GM19240 (cell line): ENCODE measurements at regions not wholly inside any gene's neighbourhood (a gene's known extent, or its start where the extent isn't known, plus 50 kb on each side); places are given as distances from the start of the nearest gene placed in this dataset.

Experiments used
- DNase-seq: peaks from one replicate; pipeline ENCODE4 v3.0.0; 2011; ENCODE audit warnings: low spot score; ENCODE audit not compliant: insufficient read length

DNA sequence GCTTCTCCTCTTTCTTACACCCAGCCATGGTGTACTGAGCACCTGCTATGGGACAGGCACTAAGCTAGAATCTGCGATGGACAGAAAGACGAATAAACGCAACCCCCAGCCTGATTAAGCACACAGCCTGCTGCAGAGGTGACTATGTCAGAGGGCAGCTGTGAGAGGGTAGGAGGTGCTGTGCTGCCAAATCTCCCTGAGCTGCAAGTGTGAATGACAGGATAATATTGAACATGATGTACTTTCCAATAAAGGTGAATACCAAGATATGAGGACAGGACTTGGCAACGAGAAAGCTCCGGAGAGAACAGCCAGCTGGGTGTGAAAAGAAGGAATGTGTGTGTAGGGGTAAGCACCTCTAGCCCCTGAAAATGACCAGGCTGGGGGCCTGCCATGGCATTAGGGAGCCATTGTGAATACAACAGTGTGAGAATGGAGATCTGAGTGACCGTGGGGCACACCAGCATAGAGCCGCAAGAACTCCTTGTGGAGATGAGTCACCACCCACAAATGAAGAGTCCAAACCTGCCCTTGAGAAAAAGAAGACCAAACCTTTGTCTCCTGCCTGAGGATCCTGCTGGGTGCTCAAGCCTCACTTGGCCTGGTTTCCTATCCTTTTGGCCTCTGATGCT, 83.0 kb upstream of the ATF3 start:
- no peak for DNase-seq

DNA sequence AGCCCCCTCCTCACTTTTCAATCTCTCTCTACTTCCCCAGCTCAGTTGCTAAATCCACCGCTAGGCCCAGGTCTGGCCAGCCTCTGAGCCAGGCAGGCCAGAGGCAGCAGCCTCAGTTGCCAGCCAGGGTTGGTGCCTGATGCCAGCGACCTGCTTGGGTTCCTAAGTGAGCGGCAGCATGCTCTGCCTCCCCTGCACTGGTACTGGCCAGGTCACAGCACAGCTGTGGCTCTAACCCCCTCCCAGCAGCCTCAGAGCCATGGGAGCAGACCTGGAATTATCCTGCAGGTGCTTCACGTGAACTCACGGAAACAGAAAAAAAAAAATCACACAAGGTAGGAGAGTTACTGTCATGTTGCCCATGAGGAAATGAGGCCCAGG, 82.5 kb upstream of the ATF3 start:
- no peak for DNase-seq

DNA sequence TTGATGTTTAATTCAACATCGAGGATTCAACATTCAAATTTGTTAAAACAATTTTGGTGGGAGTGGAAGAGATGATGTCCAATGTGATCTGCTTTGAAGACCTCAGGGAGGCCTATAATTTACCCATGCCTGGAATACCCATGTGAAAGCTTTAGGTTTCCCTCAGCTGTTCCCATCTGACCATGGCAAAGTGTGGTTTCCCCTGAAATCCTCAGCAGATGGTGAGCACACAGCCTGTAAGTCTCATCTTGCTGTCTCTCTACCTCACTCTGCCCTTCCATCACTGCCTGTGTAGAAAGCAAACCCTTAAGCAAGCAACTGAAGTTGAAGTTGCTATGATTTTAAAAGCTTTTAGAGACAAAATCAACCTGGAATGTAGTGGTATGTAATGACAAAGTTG, 80.1 kb upstream of the ATF3 start:
- no peak for DNase-seq

DNA sequence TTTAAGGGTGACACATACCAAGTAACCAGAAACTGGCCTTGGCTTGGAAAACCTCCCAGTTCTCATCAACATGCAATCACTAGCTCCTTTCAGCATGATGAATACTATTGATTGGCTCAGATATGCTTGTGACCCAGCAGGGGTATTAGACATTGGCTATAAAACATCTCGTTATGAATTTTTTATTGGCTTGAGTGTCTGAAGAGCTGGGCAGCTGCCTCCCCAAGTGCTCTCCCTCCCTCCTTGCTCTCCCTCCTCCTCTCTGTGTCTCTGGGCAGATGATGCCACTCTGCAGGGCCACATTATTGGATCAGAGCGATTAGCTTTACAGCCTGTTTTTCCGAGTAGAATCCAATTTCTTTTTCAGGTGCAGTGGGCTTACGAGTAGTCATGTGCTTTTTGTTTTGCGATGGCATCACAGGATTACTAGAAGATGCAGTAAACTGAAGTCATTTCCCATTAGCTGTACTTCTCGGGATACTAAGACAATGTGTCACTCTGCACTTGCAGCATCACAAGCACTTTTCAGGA, 79.3 kb upstream of the ATF3 start:
- DNase-seq, result no peak

DNA sequence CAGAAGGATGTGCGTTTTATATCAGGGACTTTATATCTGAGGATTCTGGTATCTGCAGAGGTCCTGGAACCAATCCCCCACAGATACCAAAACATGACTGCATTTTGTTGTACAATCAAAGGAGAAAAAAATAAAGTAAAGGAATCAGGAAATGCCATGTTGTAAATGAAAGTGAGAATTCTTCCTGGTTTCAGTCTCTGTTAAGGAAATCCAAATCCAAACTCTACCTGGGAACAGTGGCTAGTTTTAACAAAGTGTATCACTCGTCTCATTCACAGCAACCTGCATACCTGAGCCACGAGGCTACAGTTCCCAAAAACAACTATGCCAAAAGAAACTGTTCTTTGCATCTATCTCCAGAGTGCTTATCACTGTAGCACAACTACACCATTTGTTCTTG, 77.3 kb upstream of the ATF3 start:
- DNase-seq, result no peak

DNA sequence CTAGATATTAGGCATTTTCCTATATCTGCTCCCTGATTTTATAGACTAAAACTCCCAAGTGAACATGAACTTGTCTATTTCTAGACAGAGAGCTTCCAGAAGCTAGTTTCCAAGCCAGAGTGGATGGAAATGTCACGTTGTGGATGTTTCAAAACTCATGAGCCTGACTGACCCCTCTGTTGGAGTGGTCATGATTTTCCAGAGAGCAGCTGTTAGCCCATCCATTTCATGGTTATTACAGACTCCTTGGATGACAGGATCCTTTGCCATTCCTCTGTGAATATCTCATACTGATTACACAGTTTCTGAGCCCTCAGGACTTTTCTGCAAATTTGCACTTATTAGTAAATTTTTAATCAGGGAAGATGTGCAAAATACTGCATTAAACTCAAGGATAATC, 76.8 kb upstream of the ATF3 start:
- DNase-seq, result no peak

DNA sequence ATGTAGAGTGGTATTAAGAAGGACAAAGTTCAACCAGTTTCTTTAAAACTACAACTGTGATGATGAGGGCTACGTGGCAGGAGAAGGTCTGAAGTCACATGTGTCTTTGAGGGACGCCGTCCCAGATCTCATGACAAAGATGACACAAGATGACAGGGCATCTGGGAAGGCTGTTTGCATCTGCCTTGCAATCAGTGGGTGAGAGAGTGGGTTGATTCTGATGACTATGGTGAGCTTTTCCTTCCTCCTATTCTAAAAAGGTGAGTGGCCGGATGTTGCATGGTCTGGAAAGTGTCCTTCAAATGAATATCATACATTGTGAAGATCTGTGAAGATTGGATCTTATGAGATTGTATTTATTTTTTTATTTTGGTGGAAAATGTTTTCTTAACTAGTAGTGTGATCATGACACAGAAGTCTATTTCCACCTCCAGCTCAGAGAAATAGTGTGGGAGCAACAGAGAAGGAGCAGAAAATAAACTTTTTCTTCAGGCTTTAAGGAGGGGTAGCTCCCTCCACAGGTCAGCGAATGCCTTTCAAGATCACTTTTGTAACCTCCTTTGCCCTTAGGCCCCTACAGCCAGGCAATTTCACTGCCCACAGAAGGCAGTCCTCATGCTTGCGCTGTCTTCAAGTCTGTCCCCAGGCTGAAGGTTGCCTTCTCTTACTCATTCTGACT, 76.0 kb upstream of the ATF3 start:
- no peak for DNase-seq

DNA sequence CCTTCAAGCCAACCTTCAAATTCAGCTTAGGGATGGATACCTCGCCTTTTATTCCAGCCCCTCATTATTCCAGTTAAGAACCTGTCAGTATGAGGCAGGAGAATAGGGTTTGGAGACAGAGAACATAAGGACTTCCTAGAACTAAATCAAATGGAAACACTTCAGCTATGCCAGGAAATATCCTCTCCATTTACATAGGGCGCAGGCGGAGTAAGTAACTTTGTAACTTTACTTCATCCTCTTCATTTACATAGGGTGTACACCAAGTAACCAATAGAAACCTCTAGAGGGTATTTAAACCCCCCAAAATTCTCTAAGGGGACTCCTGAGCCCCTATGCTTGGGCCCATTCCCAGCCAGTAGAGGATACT, 75.4 kb upstream of the ATF3 start:
- DNase-seq, result no peak

DNA sequence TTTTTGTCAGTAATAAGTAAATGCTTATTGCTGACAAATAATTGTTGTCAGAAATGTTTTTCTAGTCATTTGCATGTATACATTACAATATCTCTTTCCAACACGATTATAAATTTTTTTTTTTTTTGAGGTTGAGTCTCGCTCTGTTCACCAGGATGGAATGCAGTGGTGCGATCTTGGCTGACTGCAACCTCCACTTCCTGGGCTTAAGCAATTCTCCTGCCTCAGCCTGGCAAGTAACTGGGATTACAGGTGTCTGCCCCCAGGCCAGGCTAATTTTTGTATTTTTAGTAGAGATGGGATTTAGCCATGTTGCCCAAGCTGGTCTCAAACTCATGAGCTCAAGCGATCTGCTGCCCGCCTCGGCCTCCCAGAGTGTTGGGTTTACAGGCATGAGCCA, 72.0 kb upstream of the ATF3 start:
- DNase-seq, result no peak

DNA sequence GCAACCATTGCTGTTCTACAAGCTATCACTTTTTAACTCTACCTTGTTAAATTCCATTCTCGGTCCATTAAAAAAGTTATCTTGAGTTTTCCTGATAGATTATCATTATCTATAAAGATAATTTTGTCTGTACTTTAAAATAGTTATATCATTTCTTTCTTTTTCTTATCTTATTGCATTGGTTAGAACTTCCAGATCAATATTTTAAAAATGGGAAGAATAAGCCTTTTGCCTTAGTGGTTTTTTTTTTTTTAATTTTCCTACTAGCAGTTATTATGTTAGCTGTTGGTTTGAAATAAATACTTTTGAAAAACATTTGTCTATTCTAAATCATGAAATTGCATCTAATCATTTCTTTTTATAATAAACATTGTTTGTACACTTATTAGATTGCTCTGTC, 71.0 kb upstream of the ATF3 start:
- DNase-seq, result no peak

DNA sequence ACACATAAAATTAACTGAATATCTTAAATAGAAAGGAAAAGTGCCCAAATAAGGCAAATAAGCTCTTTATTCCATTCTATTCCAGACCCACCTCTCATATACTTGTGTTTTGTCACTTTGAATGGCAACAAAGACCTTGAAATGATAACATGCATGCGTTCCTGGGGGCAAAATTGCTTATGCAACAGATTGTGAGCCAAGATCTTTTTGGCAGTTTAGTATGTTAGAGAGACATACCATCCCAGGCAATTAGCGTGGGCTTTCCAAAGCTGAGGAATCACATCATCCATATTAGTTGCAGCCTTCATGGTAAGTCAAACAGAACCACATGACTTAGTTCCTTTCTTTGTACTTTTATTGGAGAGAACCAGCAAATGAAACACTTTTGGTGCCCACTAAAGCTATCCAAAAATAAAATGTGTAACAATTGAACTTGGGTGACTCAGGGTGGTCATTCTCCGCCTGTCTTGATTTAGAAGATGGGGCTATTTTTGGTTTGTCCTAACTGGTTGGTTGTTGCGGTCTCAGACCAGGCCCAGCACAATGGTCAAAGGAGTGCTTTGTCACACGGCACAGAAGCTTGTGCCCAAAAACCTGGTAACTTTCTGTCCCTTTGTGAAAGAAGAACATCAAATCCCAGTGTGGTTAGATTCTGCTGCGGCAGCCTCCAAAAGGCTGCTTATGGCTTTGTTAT, 68.7 kb upstream of the ATF3 start:
- no peak for DNase-seq

DNA sequence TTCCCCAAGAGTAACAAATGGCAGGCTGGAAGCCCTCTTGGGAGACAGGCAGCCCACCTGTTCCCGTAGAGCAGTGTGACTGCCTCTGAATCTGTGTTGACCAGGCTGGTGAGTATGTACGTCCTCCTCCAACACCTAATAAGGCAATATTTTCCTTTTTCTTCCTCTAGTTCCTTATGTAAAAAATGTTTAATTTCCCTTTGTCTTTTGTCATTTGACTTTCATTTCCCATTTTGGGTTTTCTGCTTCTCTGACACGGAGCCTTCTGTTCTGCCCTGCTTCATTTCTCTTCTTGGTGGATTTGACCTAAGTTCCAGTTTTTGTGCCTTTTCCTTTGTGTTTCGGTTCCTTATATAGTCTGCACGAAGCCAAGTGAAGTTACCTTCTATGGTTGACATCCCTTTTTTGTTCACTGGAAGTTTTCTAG, 65.8 kb upstream of the ATF3 start:
- DNase-seq, result no peak

DNA sequence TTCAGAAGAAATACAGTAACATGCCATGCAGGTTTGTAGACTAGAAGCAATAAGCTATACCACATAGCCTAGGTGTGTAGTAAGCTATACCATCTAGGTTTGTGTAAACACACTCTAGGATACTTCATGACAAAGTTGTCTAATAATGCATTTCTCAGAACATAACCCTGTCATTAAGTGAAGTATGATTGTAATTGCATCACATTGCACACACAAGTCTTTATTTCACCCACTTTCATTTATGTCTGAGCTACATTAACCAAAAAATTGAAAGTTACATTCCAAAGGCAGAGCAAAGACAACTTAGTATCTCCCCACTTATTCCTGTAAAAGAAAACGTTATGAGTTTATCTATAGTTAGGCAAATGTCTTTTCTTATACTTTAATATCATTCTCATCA, 64.5 kb upstream of the ATF3 start:
- no peak for DNase-seq

DNA sequence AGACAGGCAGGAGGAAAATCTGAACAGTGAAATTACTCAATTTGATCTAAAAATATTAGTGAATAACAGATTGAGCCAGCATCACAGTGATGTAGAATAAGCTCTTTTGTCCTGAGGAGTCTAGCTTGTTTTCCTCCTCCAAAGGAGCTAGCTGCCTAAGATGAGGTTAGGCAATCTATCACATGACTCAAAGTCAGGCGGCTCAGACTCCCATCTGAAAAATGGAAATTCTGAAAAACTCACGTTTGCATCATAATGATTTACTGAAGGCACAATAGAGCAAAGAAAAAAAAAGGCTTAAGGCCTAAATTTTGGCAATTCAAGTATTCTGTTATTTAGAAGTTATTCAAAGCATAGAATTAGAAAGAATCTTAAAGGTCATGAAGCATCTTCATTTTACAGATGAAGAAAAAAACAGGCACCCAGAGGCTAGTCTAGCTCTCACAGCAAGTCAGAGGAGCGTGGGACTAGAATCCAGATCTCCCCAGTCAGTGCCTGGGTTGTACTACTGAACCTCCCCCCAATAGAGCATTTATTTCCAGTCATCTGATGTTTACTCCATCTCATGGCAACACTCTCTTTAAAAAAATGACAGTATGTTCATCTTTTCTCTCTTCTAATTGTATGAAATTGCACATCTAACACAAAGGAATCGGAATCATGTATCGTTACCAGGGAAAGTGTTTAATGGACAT, 62.5 kb upstream of the ATF3 start:
- DNase-seq, result no peak

DNA sequence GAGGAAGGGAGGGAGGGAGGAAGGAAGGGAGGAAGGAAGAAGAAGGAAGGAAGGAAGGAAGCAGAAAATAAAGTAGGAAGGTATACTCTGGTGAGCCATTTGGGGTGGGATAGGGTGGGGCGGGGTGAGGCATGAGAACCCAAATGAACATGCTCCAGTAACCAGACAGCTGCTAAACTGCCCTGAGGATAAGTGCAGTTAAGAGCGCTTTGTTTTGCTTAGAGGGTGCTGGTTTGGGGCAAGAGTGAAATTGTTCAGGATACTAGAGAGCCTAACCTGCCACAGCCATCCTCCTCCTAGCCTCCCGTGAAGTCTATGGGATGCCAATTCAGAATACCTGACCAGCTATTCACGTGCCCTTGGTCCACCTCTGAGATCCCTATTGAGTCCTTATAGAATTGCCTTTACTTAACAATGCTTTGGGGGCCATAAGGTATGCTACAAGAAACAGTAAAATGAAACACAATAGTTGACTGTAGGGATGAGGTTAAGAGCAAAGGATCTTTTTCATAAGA, 59.0 kb upstream of the ATF3 start:
- DNase-seq, result no peak

DNA sequence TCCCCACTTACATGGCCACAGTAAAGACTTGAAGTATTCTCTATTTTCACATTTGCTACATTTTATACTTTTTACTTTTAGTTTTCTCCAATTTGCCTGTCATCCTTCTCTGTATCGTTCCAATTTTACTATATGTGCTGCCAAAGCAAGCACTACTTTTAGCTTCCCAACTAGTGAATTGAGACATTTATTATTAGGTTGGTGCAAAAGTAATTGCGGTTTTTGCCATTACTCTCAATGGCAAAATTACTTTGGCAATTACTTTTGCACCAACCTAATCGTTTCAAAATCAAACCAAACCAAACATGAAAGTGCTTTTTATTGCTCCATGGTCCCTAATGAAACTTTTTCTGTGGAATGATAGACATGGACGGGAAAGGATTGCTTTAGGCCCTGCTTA, 56.6 kb upstream of the ATF3 start:
- no peak for DNase-seq

DNA sequence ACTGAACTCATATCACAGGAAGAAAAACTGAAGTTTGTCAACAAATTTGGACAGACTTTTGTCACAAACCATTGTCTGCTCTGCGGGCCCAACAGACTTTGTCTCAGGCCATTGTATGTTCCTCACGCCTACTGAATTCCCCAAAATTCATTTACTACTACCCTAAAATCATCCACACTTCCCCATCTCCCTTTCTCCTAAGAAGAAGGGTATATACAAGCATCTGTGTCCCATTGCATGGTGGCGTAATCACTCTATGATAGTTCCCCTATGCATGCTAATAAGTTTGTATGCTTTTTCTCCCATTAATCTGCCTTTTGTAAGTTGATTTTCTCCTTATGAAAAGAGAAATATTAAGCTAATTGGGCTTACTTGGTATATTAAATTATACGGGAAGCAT, 54.9 kb upstream of the ATF3 start:
- no peak for DNase-seq

DNA sequence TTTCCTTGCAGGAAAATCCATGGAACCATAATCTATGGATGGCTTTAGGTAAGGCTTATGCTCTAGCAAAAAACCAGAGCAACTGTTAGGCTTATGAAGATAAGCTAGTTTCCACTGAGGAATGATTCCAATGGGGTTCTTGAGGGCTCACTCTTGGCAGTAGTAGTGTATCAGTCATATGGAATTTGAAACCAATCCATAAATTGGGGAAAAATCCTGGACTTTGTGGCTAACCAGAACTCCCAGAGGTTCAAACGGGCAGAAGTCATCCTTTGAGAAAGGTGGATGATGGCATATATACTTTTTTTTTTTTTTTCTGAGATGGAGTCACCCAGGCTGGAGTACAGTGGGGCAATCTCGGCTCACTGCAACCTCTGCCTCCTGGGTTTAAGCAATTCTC, 54.2 kb upstream of the ATF3 start:
- no peak for DNase-seq

DNA sequence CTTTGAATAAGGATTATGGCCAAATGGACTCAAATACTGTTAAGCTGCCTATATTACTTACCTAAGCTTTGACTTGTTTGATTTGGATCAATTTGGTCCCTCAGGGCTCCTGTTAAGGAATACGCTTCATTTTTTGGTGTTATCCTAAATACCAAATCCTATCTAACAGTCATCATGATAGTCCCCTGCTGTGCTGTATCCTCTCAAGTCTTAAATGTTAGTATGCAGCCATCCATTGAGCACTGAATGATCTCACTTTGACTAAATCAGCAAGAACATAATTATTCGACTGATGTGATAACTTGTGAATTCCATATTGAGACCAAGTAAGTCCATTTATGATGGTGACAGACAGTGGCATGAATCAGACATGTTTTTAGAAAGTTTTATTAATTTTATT, 53.1 kb upstream of the ATF3 start:
- DNase-seq, result no peak

DNA sequence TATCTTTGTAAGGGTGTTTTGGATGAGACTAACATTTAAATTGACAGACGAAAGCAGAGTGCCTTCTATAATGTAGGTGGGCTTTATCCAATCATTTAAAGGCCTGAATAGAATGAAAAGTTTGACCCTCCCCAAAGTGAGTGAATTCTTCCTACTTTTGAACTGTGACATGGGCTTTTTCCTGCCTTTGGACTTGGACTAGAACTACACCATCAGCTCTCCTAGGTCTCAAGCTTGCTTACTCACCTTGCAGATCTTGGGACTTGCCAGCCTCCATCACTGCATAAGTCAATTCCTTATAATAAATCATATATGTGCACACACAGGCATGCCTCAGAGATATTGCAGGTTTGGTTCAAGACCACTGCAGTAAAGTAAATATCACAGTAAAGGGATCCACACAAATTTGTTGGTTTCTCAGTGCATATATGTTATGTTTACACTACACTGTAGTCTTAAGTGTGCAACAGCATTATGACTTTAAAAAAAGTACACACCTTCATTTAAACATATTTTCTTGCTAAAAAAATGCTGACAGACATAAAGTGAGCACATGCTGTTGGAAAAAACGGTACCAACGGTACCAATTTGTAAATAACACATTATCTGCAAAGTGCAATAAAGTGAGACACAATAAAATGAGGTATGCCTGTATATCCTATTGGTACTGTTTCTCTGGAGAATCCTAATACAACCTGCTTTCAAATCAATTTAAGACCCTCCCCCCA, 51.6 kb upstream of the ATF3 start:
- DNase-seq, result no peak
